CD14-positive monocyte (primary cell): ENCODE measurements at regions not wholly inside any gene's neighbourhood (a gene's known extent, or its start where the extent isn't known, plus 50 kb on each side); places are given as distances from the start of the nearest gene placed in this dataset.

Experiments
- DNase-seq, 3 donors: peaks; one replicate each; pipeline ENCODE4 v3.0.0-alpha.2; 2011 to 2022
- H2AFZ ChIP-seq: 2 replicates; pipeline ENCODE4 v1.6.0; 2012; ENCODE audit warnings: mild to moderate bottlenecking, low read depth, low read length, inconsistent platforms; ENCODE audit not compliant: insufficient read depth, poor library complexity, severe bottlenecking
- H3K27ac ChIP-seq, 2 donors: 1 replicate in 1 of 2; 2 replicates in 1 of 2; pipeline ENCODE4 v1.5.1; 2012 to 2013; ENCODE audit warnings: low read length in 2 of 2, control low read depth in 1 of 2, inconsistent platforms in 1 of 2, low read depth in 1 of 2, mild to moderate bottlenecking in 1 of 2
- H3K27me3 ChIP-seq, 2 donors: one replicate each; pipeline versions ENCODE4 v1.6.0 to v1.6.1; 2011 to 2013; ENCODE audit warnings: low read length in 2 of 2; ENCODE audit not compliant: control insufficient read depth in 2 of 2, insufficient read depth in 2 of 2
- H3K36me3 ChIP-seq, 2 donors: replicated peaks in 1 of 2; 1 replicate in 1 of 2; 2 replicates in 1 of 2; pipeline versions ENCODE4 v1.5.1 to v1.6.1; 2012 to 2013; ENCODE audit warnings: low read length in 2 of 2, control low read depth in 1 of 2, inconsistent platforms in 1 of 2, mild to moderate bottlenecking in 1 of 2; ENCODE audit not compliant: insufficient read depth in 2 of 2, control insufficient read depth in 1 of 2
- H3K4me1 ChIP-seq, 2 donors: 1 replicate in 1 of 2; 2 replicates in 1 of 2; pipeline versions ENCODE4 v1.5.1 to v1.6.1; 2012 to 2013; ENCODE audit warnings: low read length in 2 of 2, control low read depth in 1 of 2, inconsistent platforms in 1 of 2, mild to moderate bottlenecking in 1 of 2, moderate library complexity in 1 of 2; ENCODE audit not compliant: insufficient read depth in 2 of 2, control insufficient read depth in 1 of 2
- H3K4me2 ChIP-seq: replicated peaks from 2 replicates; pipeline ENCODE3; 2012; ENCODE audit warnings: low read length, moderate library complexity, mild to moderate bottlenecking; ENCODE audit not compliant: poor library complexity, severe bottlenecking; ENCODE audit errors: extremely low read depth
- H3K4me3 ChIP-seq, 3 experiments: fragments of 200-600 bp in 1 of 3; sonication (generic) in 1 of 3; replicated peaks in 1 of 3; 1 replicate in 2 of 3; 2 replicates in 1 of 3; pipeline ENCODE4 v1.5.1; 2011 to 2013; ENCODE audit warnings: low read length in 3 of 3, mild to moderate bottlenecking in 3 of 3, control low read depth in 2 of 3, low read depth in 2 of 3, inconsistent platforms in 1 of 3, moderate library complexity in 1 of 3
- H3K79me2 ChIP-seq: 2 replicates; pipeline ENCODE4 v1.6.0; 2012; ENCODE audit warnings: mild to moderate bottlenecking, control low read depth, inconsistent platforms, low read length, moderate library complexity; ENCODE audit not compliant: insufficient read depth
- H3K9ac ChIP-seq: 2 replicates; pipeline ENCODE4 v1.6.0; 2017; ENCODE audit warnings: low read length, mild to moderate bottlenecking; ENCODE audit not compliant: insufficient read depth, poor library complexity, severe bottlenecking
- H3K9me3 ChIP-seq, 2 donors: replicated peaks in 1 of 2; 1 replicate in 1 of 2; 2 replicates in 1 of 2; pipeline versions ENCODE4 v1.5.1 to v1.6.1; 2012 to 2013; ENCODE audit warnings: low read length in 2 of 2, control low read depth in 1 of 2; ENCODE audit not compliant: control insufficient read depth in 1 of 2, insufficient read depth in 1 of 2
- H4K20me1 ChIP-seq: 2 replicates; pipeline ENCODE4 v1.6.0; 2012; ENCODE audit warnings: mild to moderate bottlenecking, low read length, control low read depth, moderate library complexity; ENCODE audit not compliant: insufficient read depth
- H3K27ac Mint-ChIP-seq, 7 donors: one replicate each; pipeline ENCODE4 v1.8.0; 2020; ENCODE audit warnings: mild to moderate bottlenecking in 7 of 7, mixed read lengths in 7 of 7, moderate library complexity in 6 of 7, inconsistent platforms in 2 of 7
- H3K27me3 Mint-ChIP-seq, 3 donors: one replicate each; pipeline ENCODE4 v1.8.0; 2021 to 2022; ENCODE audit warnings: low read depth in 3 of 3, mild to moderate bottlenecking in 3 of 3, mixed read lengths in 3 of 3, moderate library complexity in 3 of 3, inconsistent platforms in 1 of 3
- H3K36me3 Mint-ChIP-seq, 2 donors: one replicate each; pipeline ENCODE4 v1.8.0; 2020; ENCODE audit warnings: mixed read lengths in 2 of 2, inconsistent platforms in 1 of 2, mild to moderate bottlenecking in 1 of 2
- H3K4me1 Mint-ChIP-seq: one replicate; pipeline ENCODE4 v1.8.0; 2020; ENCODE audit warnings: mild to moderate bottlenecking, mixed read lengths
- H3K4me3 Mint-ChIP-seq, 2 donors: one replicate each; pipeline ENCODE4 v1.8.0; 2020; ENCODE audit warnings: mild to moderate bottlenecking in 2 of 2, mixed read lengths in 2 of 2, moderate library complexity in 1 of 2
- H3K9me3 Mint-ChIP-seq, 7 donors: one replicate each; pipeline ENCODE4 v1.8.0; 2020 to 2022; ENCODE audit warnings: mixed read lengths in 7 of 7, mild to moderate bottlenecking in 6 of 7, moderate library complexity in 6 of 7, inconsistent platforms in 2 of 7
- CTCF ChIP-seq: fragments of 200-600 bp; IDR thresholded peaks from one replicate; pipeline ENCODE4 v1.8.0; 2022; ENCODE audit warnings: antibody characterized with exemption, mild to moderate bottlenecking
- WGBS: methylation state at CpG from one replicate; pipeline ENCODE4 v1.1.5; 2013; ENCODE audit warnings: missing lambda C conversion rate; ENCODE audit not compliant: insufficient coverage; 5-methylcytosine and 5-hydroxymethylcytosine counted together
- intact Hi-C, 2 donors: fragments of 100-400 bp; cut with micrococcal nuclease; formaldehyde crosslinking; loops; one replicate each; pipeline versions ENCODE4 v1.15.0 to v1.15.1; 2023

GRCh38 chr15:98405013-98405412, 243.3 kb upstream of the IGF1R start:
- Mint-ChIP-seq H3K9me3 (peaks cover 0 to 4% (median 0%) of the 10 kb centered on the region in 7 donors), H3K4me3 (no peak overlapping the region), H3K36me3 (no peaks in the 10 kb centered on the region), H3K27ac (no peak overlapping the region), H3K4me1 (no peaks in the 10 kb centered on the region), H3K27me3 (peaks cover 3 to 16% (median 4%) of the 10 kb centered on the region in 3 donors)
- H3K9me3 ChIP-seq = no peaks in the 10 kb centered on the region
- H3K27ac ChIP-seq = no peak overlapping the region
- H3K4me1 ChIP-seq = no peaks in the 10 kb centered on the region
- 100% methylated on average over 1 of the region's 2 CpGs for WGBS
- H3K4me3 ChIP-seq = no peak overlapping the region
- no peaks in the 10 kb centered on the region for H4K20me1 ChIP-seq
- no peaks in the 10 kb centered on the region for H3K79me2 ChIP-seq
- TF ChIP-seq CTCF = no peak
- intact Hi-C loops = no loop called here
- H3K9ac ChIP-seq = no peak overlapping the region
- H3K36me3 ChIP-seq = no peaks in the 10 kb centered on the region
- no peak for DNase-seq
- no peaks in the 10 kb centered on the region for H3K27me3 ChIP-seq
- H2AFZ ChIP-seq = no peak overlapping the region
- no peak overlapping the region for H3K4me2 ChIP-seq

GRCh38 chr15:98408231-98408630, 240.1 kb upstream of the IGF1R start:
- 90% methylated on average over 5 of the region's 9 CpGs for WGBS

More at GRCh38 chr15:98408231-98408630, 240.1 kb upstream of the IGF1R start:
- Mint-ChIP-seq H3K27ac (no peak overlapping the region), H3K9me3 (peaks cover 0 to 5% (median 3%) of the 10 kb centered on the region in 7 donors), H3K36me3 (no peaks in the 10 kb centered on the region), H3K4me3 (no peak overlapping the region), H3K4me1 (no peaks in the 10 kb centered on the region), H3K27me3 (peaks cover 0 to 11% (median 6%) of the 10 kb centered on the region in 3 donors)
- no peak overlapping the region for H3K4me3 ChIP-seq
- no peaks in the 10 kb centered on the region for H3K36me3 ChIP-seq
- DNase-seq = no peak
- intact Hi-C loops = no loop called here
- no peak overlapping the region for H3K4me2 ChIP-seq
- H4K20me1 ChIP-seq = no peaks in the 10 kb centered on the region
- H2AFZ ChIP-seq = no peak overlapping the region
- H3K9me3 ChIP-seq = no peaks in the 10 kb centered on the region
- H3K79me2 ChIP-seq = no peaks in the 10 kb centered on the region
- H3K9ac ChIP-seq = no peak overlapping the region
- H3K27ac ChIP-seq = no peak overlapping the region
- no peaks in the 10 kb centered on the region for H3K4me1 ChIP-seq
- H3K27me3 ChIP-seq = no peaks in the 10 kb centered on the region
- no peak for TF ChIP-seq CTCF
